ENCODE measurements at regions not wholly inside any gene's neighbourhood (a gene's known extent, or its start where the extent isn't known, plus 50 kb on each side); places are given as distances from the start of the nearest gene placed in this dataset.
A peak's percentile ranks its signal among the peaks of the same experiment; 100 is the strongest.

DNA sequence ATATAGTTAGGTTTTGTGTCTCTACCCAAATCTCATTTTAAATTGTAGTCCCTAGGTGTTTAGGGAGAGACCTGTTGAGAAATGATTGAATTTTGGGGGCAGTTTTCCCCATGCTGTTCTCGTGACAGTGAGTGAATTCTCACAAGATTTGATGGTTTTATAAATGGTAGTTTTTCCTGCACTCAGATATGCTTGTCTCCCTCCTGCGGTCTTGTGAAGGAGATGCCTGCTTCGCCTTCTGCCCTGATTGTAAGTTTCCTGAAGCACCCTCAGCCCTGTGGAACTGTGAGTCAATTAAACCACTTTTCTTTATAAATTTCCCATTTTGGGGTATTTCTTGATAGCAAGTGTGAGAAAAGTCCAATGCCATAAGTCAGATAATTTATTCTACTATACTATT lies 1977.5 kb upstream of the PCDH20 start:
- no peak for DNase-seq (ENCODE audit: low spot score)
- ChIA-PET POLR2A (ENCODE audit: low non-redundant PET) (no interaction called here), CTCF (no interaction called here)
- no peak overlapping the region for H3K27ac ChIP-seq
- no peak for TF ChIP-seq CTCF (conservative IDR thresholded peaks at IDR 0.05; ENCODE audit: low read depth)

DNA sequence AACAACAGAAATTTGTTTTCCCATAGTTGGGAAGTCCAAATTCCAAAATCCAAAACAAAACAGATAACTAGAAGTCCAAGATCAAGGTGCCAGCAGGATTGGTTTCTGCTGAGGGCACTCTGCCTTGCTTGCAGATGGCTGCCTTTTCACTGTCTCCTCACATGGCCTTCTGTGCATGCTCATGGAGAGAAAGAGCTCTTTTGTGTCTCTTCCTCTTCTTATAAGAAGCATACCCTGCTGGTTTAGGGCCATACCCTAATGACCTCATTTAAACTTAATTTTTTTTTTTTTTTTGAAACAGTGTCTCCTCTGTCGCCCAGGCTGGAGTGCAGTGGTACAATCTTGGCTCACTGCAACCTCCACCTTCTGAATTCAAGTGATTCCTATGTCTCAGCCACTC lies 1974.1 kb upstream of the PCDH20 start:
- POLR2A ChIA-PET (ENCODE audit: low non-redundant PET): no interaction called here

GRCh38 chr13:63381078-63381859 lies 1965.6 kb upstream of the PCDH20 start:
- ChIA-PET POLR2A (ENCODE audit: low non-redundant PET) (no interaction called here), CTCF (no interaction called here)
- H3K27ac ChIP-seq: no peak overlapping the region
- DNase-seq (ENCODE audit: low spot score): peak; percentile 14
- no peak for TF ChIP-seq CTCF (conservative IDR thresholded peaks at IDR 0.05; ENCODE audit: low read depth)

More for the DNA sequence above, 1974.1 kb upstream of the PCDH20 start:
- TF ChIP-seq CTCF (conservative IDR thresholded peaks at IDR 0.05; ENCODE audit: low read depth): no peak
- no peak overlapping the region for H3K27ac ChIP-seq
- no peak for DNase-seq (ENCODE audit: low spot score)
- CTCF ChIA-PET: no interaction called here

DNA sequence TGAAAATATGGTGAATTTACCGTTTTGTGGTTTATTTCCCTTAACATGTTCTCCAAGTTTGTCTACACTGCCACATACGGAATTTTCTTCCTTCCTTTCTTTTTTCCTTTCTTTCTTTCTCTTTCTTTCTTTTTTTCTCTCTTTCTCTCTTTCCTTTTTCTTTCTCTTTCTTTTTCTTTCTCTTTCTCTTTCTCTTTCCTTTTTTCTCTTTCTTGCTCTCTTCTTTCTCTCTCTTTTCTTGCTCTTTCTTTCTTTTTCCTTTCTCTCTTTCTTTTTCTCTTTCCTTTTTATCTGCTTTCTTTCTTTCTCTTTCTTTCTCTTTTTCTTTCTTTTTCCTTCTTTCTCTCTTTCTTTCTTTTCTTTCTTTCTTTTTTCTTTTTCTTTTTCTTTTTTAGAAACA lies 1962.3 kb upstream of the PCDH20 start:
- ChIA-PET POLR2A (ENCODE audit: low non-redundant PET) (no interaction called here), CTCF (no interaction called here)
- no peak overlapping the region for H3K27ac ChIP-seq
- no peak for DNase-seq (ENCODE audit: low spot score)
- no peak for TF ChIP-seq CTCF (conservative IDR thresholded peaks at IDR 0.05; ENCODE audit: low read depth)

DNA sequence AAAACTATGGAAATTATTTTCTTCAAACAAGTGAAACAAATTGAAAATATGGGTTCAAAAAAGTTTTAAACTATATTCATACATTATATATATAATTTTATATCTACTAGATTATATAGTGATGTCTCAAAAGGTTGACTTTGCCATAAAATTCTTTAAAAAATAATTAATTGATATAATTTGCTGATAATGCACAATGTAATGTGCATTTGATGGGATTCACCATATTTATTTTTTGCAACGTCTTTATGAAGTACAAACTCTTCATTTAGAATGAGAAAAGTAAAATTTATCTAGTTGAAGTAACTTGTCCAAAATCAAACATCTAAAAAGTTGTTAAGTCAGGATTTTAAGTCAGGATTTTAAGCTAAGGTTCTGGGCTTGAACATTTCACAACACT lies 1954.5 kb upstream of the PCDH20 start:
- ChIA-PET CTCF (no interaction called here), POLR2A (ENCODE audit: low non-redundant PET) (no interaction called here)
- H3K27ac ChIP-seq: no peak overlapping the region
- TF ChIP-seq CTCF (conservative IDR thresholded peaks at IDR 0.05; ENCODE audit: low read depth): no peak
- no peak for DNase-seq (ENCODE audit: low spot score)

DNA sequence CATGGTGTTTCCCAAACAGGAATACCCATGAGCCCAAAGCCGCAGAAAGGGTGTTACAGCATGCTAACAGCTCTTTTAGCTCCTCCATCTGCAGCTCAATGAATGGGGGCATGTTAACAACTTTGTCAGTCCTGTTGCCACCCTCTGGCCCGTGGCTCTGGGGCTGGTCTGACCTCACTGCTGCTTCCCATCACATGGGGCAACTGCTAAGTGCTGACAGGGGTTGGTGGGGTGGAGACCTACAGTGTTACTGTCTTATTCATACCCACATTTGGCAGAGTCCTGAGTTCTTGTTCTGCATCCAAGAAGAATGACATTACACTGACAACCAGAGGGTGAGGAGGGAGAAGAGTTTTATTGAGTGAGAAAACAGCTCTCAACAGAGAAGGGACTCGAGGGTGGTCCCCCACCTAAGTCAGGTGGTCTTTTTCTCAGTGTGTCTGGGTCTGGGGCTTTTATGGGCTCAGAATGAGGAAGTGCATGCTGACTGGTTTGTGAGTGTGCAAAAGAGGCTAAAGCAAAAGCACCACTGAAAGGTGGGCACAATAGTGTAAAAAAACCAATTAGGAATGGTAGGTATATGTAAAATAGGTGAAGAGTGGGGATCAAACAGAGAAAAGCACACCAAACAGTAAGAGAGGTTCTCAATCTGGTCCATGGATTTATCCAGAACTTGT lies 1952.0 kb upstream of the PCDH20 start:
- POLR2A ChIA-PET (ENCODE audit: low non-redundant PET): no interaction called here
- no peak overlapping the region for H3K27ac ChIP-seq
- CTCF ChIA-PET: interaction anchor here (0.7 kb wide), 1 partner anchor 847 kb away, joined by 6 read pairs; no protein-coding TSS in a partner anchor
- TF ChIP-seq CTCF (conservative IDR thresholded peaks at IDR 0.05; ENCODE audit: low read depth): no peak
- DNase-seq (ENCODE audit: low spot score): no peak
